Activated naive CD4-positive, alpha-beta T cell treated with anti-CD3 and anti-CD28 coated beads for 36 hours (primary cell): ENCODE measurements at regions not wholly inside any gene's neighbourhood (a gene's known extent, or its start where the extent isn't known, plus 50 kb on each side); places are given as distances from the start of the nearest gene placed in this dataset.
"Not testable (repeated sequence)": the region's sequence is repeated elsewhere in the genome, so short reads cannot be mapped to it uniquely, and the experiment has no call there.

Source experiments
- CTCF ChIA-PET: fragments of 350-600 bp; sonication (Branson Sonifier 250); formaldehyde crosslinking; loops from one replicate; lab custom pipeline; 2021; ENCODE audit warnings: antibody characterized with exemption; lab: Charles Lee
- DNase-seq: peaks from one replicate; pipeline ENCODE4 v3.0.0-alpha.2; 2020
- H3K27ac Mint-ChIP-seq: one replicate; pipeline ENCODE4 v1.8.0; 2021; ENCODE audit warnings: mild to moderate bottlenecking, mixed read lengths
- H3K27me3 Mint-ChIP-seq: one replicate; pipeline ENCODE4 v1.8.0; 2021; ENCODE audit warnings: low read depth, mixed read lengths
- H3K36me3 Mint-ChIP-seq: one replicate; pipeline ENCODE4 v1.8.0; 2021; ENCODE audit warnings: low read depth, mixed read lengths
- H3K4me1 Mint-ChIP-seq: one replicate; pipeline ENCODE4 v1.8.0; 2021; ENCODE audit warnings: low read depth, mixed read lengths
- H3K4me3 Mint-ChIP-seq: one replicate; pipeline ENCODE4 v1.8.0; 2021; ENCODE audit warnings: mild to moderate bottlenecking, moderate library complexity, mixed read lengths
- H3K9me3 Mint-ChIP-seq: one replicate; pipeline ENCODE4 v1.8.0; 2021; ENCODE audit warnings: mixed read lengths
- intact Hi-C: fragments of 100-400 bp; cut with micrococcal nuclease; formaldehyde crosslinking; loops from one replicate; pipeline ENCODE4 v1.15.1; 2023

GRCh38 chr9:24652181-24652580, 106.5 kb upstream of the IZUMO3 start:
- Mint-ChIP-seq H3K36me3 (no peaks in the 10 kb centered on the region), H3K4me1 (no peaks in the 10 kb centered on the region), H3K9me3 (peaks cover 14% of the 10 kb centered on the region), H3K27me3 (no peaks in the 10 kb centered on the region), H3K4me3 (no peak overlapping the region), H3K27ac (no peak overlapping the region)
- intact Hi-C loops, result no loop called here
- no peak for DNase-seq
- CTCF ChIA-PET, result no interaction called here

GRCh38 chr9:24628809-24629208, 83.1 kb upstream of the IZUMO3 start:
- CTCF ChIA-PET, intact Hi-C loops, DNase-seq, H3K4me3 Mint-ChIP-seq, H3K4me1 Mint-ChIP-seq, H3K36me3 Mint-ChIP-seq, H3K27me3 Mint-ChIP-seq, H3K27ac Mint-ChIP-seq: not testable (repeated sequence)
- H3K9me3 Mint-ChIP-seq, result peaks cover 18% of the 10 kb centered on the region

GRCh38 chr9:24625097-24625496, 79.4 kb upstream of the IZUMO3 start:
- CTCF ChIA-PET, result no interaction called here
- H3K4me1 Mint-ChIP-seq, result no peaks in the 10 kb centered on the region
- no peaks in the 10 kb centered on the region for H3K27me3 Mint-ChIP-seq
- no peak overlapping the region for H3K4me3 Mint-ChIP-seq
- intact Hi-C loops, result no loop called here
- no peaks in the 10 kb centered on the region for H3K36me3 Mint-ChIP-seq
- H3K27ac Mint-ChIP-seq, result no peak overlapping the region
- peaks cover 9% of the 10 kb centered on the region for H3K9me3 Mint-ChIP-seq
- DNase-seq, result no peak

GRCh38 chr9:24624481-24624880, 78.8 kb upstream of the IZUMO3 start:
- H3K27me3 Mint-ChIP-seq, result no peaks in the 10 kb centered on the region

GRCh38 chr9:24620741-24621140, 75.0 kb upstream of the IZUMO3 start:
- Mint-ChIP-seq H3K36me3 (no peaks in the 10 kb centered on the region), H3K4me1 (no peaks in the 10 kb centered on the region), H3K9me3 (peaks cover 7% of the 10 kb centered on the region), H3K27ac (no peak overlapping the region), H3K27me3 (no peaks in the 10 kb centered on the region), H3K4me3 (no peak overlapping the region)
- intact Hi-C loops, result no loop called here
- CTCF ChIA-PET, result no interaction called here
- DNase-seq, result no peak

More at GRCh38 chr9:24624481-24624880, 78.8 kb upstream of the IZUMO3 start:
- CTCF ChIA-PET, result no interaction called here
- Mint-ChIP-seq H3K36me3 (no peaks in the 10 kb centered on the region), H3K9me3 (peaks cover 9% of the 10 kb centered on the region), H3K4me1 (no peaks in the 10 kb centered on the region), H3K27ac (no peak overlapping the region), H3K4me3 (no peak overlapping the region)
- intact Hi-C loops, result no loop called here
- DNase-seq, result no peak

- CTCF ChIA-PET, result no interaction called here
- no peak for DNase-seq
- H3K36me3 Mint-ChIP-seq, result no peaks in the 10 kb centered on the region
- H3K4me1 Mint-ChIP-seq, result no peaks in the 10 kb centered on the region
- intact Hi-C loops, result no loop called here
- H3K27me3 Mint-ChIP-seq, result no peaks in the 10 kb centered on the region
- H3K4me3 Mint-ChIP-seq, result no peak overlapping the region
- H3K9me3 Mint-ChIP-seq, result peaks cover 8% of the 10 kb centered on the region
- H3K27ac Mint-ChIP-seq, result no peak overlapping the region
These were observed 71.2 kb upstream of the IZUMO3 start for GRCh38 chr9:24616863-24617262.

- Mint-ChIP-seq H3K4me1 (no peaks in the 10 kb centered on the region), H3K4me3 (no peak overlapping the region), H3K36me3 (no peaks in the 10 kb centered on the region), H3K9me3 (peaks cover 12% of the 10 kb centered on the region), H3K27ac (no peak overlapping the region), H3K27me3 (no peaks in the 10 kb centered on the region)
- DNase-seq, result no peak
- intact Hi-C loops, result no loop called here
- CTCF ChIA-PET, result interaction anchor here (0.9 kb wide), 1 partner anchor 64 kb away, joined by 4 read pairs; no protein-coding TSS in a partner anchor
These were observed 68.4 kb upstream of the IZUMO3 start for GRCh38 chr9:24614070-24614469.

GRCh38 chr9:24608599-24608998, 62.9 kb upstream of the IZUMO3 start:
- intact Hi-C loops, result no loop called here

GRCh38 chr9:24602693-24603352, 57.1 kb upstream of the IZUMO3 start:
- intact Hi-C loops, result no loop called here
- peaks cover 6% of the 10 kb centered on the region for H3K9me3 Mint-ChIP-seq
- H3K4me1 Mint-ChIP-seq, result no peaks in the 10 kb centered on the region
- H3K27ac Mint-ChIP-seq, result no peak overlapping the region
- no peaks in the 10 kb centered on the region for H3K27me3 Mint-ChIP-seq
- DNase-seq, result no peak
- no peak overlapping the region for H3K4me3 Mint-ChIP-seq
- CTCF ChIA-PET, result no interaction called here
- no peaks in the 10 kb centered on the region for H3K36me3 Mint-ChIP-seq

More at GRCh38 chr9:24608599-24608998, 62.9 kb upstream of the IZUMO3 start:
- no peak for DNase-seq
- no peak overlapping the region for H3K27ac Mint-ChIP-seq
- CTCF ChIA-PET, result no interaction called here
- no peaks in the 10 kb centered on the region for H3K27me3 Mint-ChIP-seq
- peaks cover 8% of the 10 kb centered on the region for H3K9me3 Mint-ChIP-seq
- no peak overlapping the region for H3K4me3 Mint-ChIP-seq
- no peaks in the 10 kb centered on the region for H3K36me3 Mint-ChIP-seq
- H3K4me1 Mint-ChIP-seq, result no peaks in the 10 kb centered on the region
